Fibroblast of lung (primary cell): ENCODE measurements at regions not wholly inside any gene's neighbourhood (a gene's known extent, or its start where the extent isn't known, plus 50 kb on each side); places are given as distances from the start of the nearest gene placed in this dataset.

Experiments
- DNase-seq, 2 donors: peaks; one replicate each; pipeline versions ENCODE4 v3.0.0 to v3.0.0-alpha.2; 2010; ENCODE audit warnings: low read depth in 2 of 2
- H2AFZ ChIP-seq: 2 replicates; pipeline ENCODE4 v1.5.1; 2012; ENCODE audit warnings: low read length, control low read depth, inconsistent platforms
- H3K27ac ChIP-seq: 2 replicates; pipeline ENCODE4 v1.5.1; 2011; ENCODE audit warnings: low read length, control low read depth; ENCODE audit not compliant: insufficient read depth
- H3K27me3 ChIP-seq: 2 replicates; pipeline ENCODE4 v1.5.1; 2011; ENCODE audit warnings: mild to moderate bottlenecking, low read length; ENCODE audit not compliant: control insufficient read depth, insufficient read depth
- H3K36me3 ChIP-seq: 2 replicates; pipeline ENCODE4 v1.5.1; 2011; ENCODE audit warnings: low read length; ENCODE audit not compliant: control insufficient read depth, insufficient read depth
- H3K4me1 ChIP-seq: 2 replicates; pipeline ENCODE4 v1.5.1; 2011; ENCODE audit warnings: low read length; ENCODE audit not compliant: control insufficient read depth, insufficient read depth; ENCODE audit errors: extremely low read depth
- H3K4me2 ChIP-seq: 2 replicates; pipeline ENCODE4 v1.5.1; 2011; ENCODE audit warnings: low read length, control low read depth; ENCODE audit not compliant: insufficient read depth; ENCODE audit errors: extremely low read depth
- H3K4me3 ChIP-seq, 4 experiments: fragments of 200-600 bp in 1 of 4; sonication (generic) in 1 of 4; replicated peaks in 1 of 4; 2 replicates each; pipeline ENCODE4 v1.5.1; 2011 to 2016; ENCODE audit warnings: low read length in 4 of 4, low read depth in 3 of 4, mild to moderate bottlenecking in 3 of 4, control low read depth in 2 of 4, inconsistent platforms in 1 of 4, mixed read lengths in 1 of 4; ENCODE audit not compliant: insufficient read depth in 1 of 4; ENCODE audit errors: control extremely low read depth in 1 of 4
- H3K79me2 ChIP-seq: 2 replicates; pipeline ENCODE4 v1.5.1; 2012; ENCODE audit warnings: mild to moderate bottlenecking, low read length, inconsistent platforms; ENCODE audit not compliant: control insufficient read depth, insufficient read depth
- H3K9ac ChIP-seq: 2 replicates; pipeline ENCODE4 v1.5.1; 2011; ENCODE audit warnings: mild to moderate bottlenecking, low read length, control low read depth; ENCODE audit not compliant: insufficient read depth
- H3K9me3 ChIP-seq: 2 replicates; pipeline ENCODE4 v1.5.1; 2012; ENCODE audit warnings: low read depth, low read length; ENCODE audit not compliant: control insufficient read depth, insufficient read depth
- H4K20me1 ChIP-seq: 2 replicates; pipeline ENCODE4 v1.5.1; 2011; ENCODE audit warnings: low read length; ENCODE audit not compliant: control insufficient read depth, insufficient read depth; ENCODE audit errors: extremely low read depth
- EZH2 ChIP-seq: IDR thresholded peaks from 2 replicates; pipeline ENCODE4 v1.5.1; 2012; ENCODE audit warnings: low read length, control low read depth, mild to moderate bottlenecking; ENCODE audit errors: missing control alignments
- TF ChIP-seq, protein P1 (sequence below), 2 donors: IDR thresholded peaks in 1 of 2; conservative IDR thresholded peaks in 1 of 2; 1 replicate in 1 of 2; 2 replicates in 1 of 2; pipeline ENCODE4 v1.5.1; 2011 to 2012; ENCODE audit warnings: low read length in 2 of 2, control low read depth in 1 of 2, inconsistent platforms in 1 of 2, low read depth in 1 of 2, mild to moderate bottlenecking in 1 of 2

DNA sequence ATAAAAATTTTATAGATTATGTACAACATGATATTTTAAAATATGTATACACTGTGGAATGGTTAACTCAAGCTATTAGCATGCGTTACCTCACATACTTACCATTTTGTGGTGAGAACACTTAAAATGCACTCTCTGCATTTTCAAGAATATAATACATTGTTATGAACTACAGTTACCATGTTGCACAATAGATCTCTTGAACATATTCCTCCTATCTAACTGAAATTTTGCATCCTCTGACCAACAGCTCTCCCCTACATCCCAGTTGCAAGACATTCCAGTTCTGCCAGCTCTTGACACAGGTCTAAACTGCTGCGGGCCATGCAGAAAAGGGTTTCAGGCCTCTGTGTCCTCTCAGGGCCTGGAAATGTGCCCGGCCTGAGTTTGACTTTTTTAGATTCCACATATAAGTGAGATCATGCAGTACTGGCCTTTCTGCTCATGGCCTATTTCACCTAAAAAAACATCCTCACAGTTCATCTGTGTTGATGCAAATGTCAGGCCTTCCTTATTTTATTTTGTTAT, 113.7 kb downstream of the CDCA7 start:
- H3K27ac ChIP-seq: no peak overlapping the region
- DNase-seq: no peak
- H3K4me1 ChIP-seq: no peaks in the 10 kb centered on the region
- no peaks in the 10 kb centered on the region for H3K79me2 ChIP-seq
- H2AFZ ChIP-seq: no peak overlapping the region
- TF ChIP-seq, protein P1, sequence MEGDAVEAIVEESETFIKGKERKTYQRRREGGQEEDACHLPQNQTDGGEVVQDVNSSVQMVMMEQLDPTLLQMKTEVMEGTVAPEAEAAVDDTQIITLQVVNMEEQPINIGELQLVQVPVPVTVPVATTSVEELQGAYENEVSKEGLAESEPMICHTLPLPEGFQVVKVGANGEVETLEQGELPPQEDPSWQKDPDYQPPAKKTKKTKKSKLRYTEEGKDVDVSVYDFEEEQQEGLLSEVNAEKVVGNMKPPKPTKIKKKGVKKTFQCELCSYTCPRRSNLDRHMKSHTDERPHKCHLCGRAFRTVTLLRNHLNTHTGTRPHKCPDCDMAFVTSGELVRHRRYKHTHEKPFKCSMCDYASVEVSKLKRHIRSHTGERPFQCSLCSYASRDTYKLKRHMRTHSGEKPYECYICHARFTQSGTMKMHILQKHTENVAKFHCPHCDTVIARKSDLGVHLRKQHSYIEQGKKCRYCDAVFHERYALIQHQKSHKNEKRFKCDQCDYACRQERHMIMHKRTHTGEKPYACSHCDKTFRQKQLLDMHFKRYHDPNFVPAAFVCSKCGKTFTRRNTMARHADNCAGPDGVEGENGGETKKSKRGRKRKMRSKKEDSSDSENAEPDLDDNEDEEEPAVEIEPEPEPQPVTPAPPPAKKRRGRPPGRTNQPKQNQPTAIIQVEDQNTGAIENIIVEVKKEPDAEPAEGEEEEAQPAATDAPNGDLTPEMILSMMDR (conservative IDR thresholded peaks at IDR 0.05 in 1 of 2, IDR thresholded peaks at IDR 0.05 in 1 of 2; ENCODE audit: low read depth in 1 of 2, low read length in 2 of 2): no peak
- no peak for TF ChIP-seq EZH2
- no peak overlapping the region for H3K9ac ChIP-seq
- no peaks in the 10 kb centered on the region for H4K20me1 ChIP-seq
- no peaks in the 10 kb centered on the region for H3K9me3 ChIP-seq
- H3K36me3 ChIP-seq: no peaks in the 10 kb centered on the region
- H3K4me3 ChIP-seq: no peak overlapping the region
- H3K27me3 ChIP-seq: peaks cover 4% of the 10 kb centered on the region
- H3K4me2 ChIP-seq: no peak overlapping the region

DNA sequence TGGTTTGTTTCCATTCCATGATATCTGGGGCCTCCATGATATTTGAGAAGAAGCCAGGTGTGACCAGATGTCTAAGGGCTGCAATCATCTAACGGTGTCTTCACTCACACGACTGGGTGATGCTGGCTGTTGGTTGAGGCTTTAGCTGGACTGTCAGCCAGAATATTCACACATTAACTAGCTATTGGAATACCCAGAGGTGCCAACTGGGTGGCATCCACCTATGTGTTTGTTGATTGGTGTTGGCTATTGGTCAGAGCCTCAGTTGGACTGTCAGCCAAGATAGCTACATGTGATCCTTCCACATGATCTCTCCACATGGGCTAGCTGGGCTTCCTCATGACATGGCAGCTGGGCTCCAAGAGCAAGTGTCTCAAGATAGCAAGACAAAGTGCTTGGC, 117.4 kb downstream of the CDCA7 start:
- Histone ChIP-seq H3K27me3 (peaks cover 2% of the 10 kb centered on the region), H3K79me2 (no peaks in the 10 kb centered on the region), H3K4me1 (no peaks in the 10 kb centered on the region), H2AFZ (no peak overlapping the region), H3K4me3 (no peak overlapping the region), H3K9me3 (no peaks in the 10 kb centered on the region), H4K20me1 (no peaks in the 10 kb centered on the region), H3K4me2 (no peak overlapping the region), H3K27ac (no peak overlapping the region), H3K9ac (no peak overlapping the region), H3K36me3 (no peaks in the 10 kb centered on the region)
- no peak for DNase-seq
- TF ChIP-seq EZH2: no peak
- TF ChIP-seq, protein P1 (conservative IDR thresholded peaks at IDR 0.05 in 1 of 2, IDR thresholded peaks at IDR 0.05 in 1 of 2; ENCODE audit: low read depth in 1 of 2, low read length in 2 of 2): no peak

GRCh38 chr2:173483137-173483536, 128.5 kb downstream of the CDCA7 start:
- Histone ChIP-seq H3K4me3 (no peak overlapping the region), H3K4me1 (no peaks in the 10 kb centered on the region), H4K20me1 (no peaks in the 10 kb centered on the region), H3K9ac (no peak overlapping the region), H3K9me3 (no peaks in the 10 kb centered on the region), H3K27me3 (no peaks in the 10 kb centered on the region), H3K79me2 (no peaks in the 10 kb centered on the region), H2AFZ (no peak overlapping the region), H3K36me3 (no peaks in the 10 kb centered on the region), H3K27ac (no peak overlapping the region), H3K4me2 (no peak overlapping the region)
- no peak for DNase-seq
- TF ChIP-seq EZH2: no peak
- TF ChIP-seq, protein P1 (conservative IDR thresholded peaks at IDR 0.05 in 1 of 2, IDR thresholded peaks at IDR 0.05 in 1 of 2; ENCODE audit: low read depth in 1 of 2, low read length in 2 of 2): no peak
